Cardiac fibroblast (primary cell): ENCODE measurements at regions not wholly inside any gene's neighbourhood (a gene's known extent, or its start where the extent isn't known, plus 50 kb on each side); places are given as distances from the start of the nearest gene placed in this dataset.

Experiments used
- DNase-seq, 2 donors: peaks; one replicate each; pipeline versions ENCODE4 v3.0.0 to v3.0.0-alpha.2; 2010; ENCODE audit warnings: low read depth in 2 of 2
- H3K4me3 ChIP-seq, 2 donors: replicated peaks in 1 of 2; 1 replicate in 1 of 2; 2 replicates in 1 of 2; pipeline ENCODE4 v1.5.1; 2011; ENCODE audit warnings: low read depth in 2 of 2, low read length in 2 of 2, mild to moderate bottlenecking in 2 of 2, moderate library complexity in 1 of 2
- CTCF ChIP-seq: IDR thresholded peaks from one replicate; pipeline ENCODE4 v1.5.1; 2011; ENCODE audit warnings: low read depth, mild to moderate bottlenecking, low read length, inconsistent platforms

- no peak for TF ChIP-seq CTCF
Observed at GRCh38 chr16:62157544-62157943, 121.3 kb upstream of the CDH8 start.

GRCh38 chr16:62156971-62157370 is 120.7 kb upstream of the CDH8 start:
- no peak for TF ChIP-seq CTCF
- no peak overlapping the region for H3K4me3 ChIP-seq
- DNase-seq = no peak

More at GRCh38 chr16:62157544-62157943, 121.3 kb upstream of the CDH8 start:
- H3K4me3 ChIP-seq = no peak overlapping the region
- no peak for DNase-seq

- H3K4me3 ChIP-seq = no peak overlapping the region
- TF ChIP-seq CTCF = no peak
- DNase-seq = no peak
Observed at GRCh38 chr16:62149631-62150030, 113.4 kb upstream of the CDH8 start.

DNA sequence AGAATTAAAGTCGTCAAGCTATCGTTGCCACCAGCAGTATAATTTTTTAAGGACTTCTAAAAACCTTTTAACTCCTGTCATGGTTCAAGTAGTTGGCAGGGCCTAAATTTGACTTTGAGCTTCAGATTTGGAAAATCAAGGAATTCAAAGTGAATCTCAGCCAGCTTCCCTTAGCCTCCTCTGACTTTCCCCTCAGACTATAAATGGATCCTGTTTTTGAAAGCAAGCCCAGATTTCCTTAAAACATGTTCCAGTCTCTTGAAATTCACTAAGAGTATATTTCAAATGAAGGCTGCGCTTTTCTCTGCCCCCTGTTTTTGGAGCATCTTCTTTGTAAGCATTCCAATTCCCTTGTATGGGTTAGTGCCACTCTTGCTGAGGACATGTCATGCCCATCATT is 101.8 kb upstream of the CDH8 start:
- no peak for DNase-seq
- TF ChIP-seq CTCF = no peak
- no peak overlapping the region for H3K4me3 ChIP-seq

GRCh38 chr16:62135911-62136310 is 99.7 kb upstream of the CDH8 start:
- DNase-seq = no peak
- no peak for TF ChIP-seq CTCF

GRCh38 chr16:62135446-62135845 is 99.2 kb upstream of the CDH8 start:
- no peak for TF ChIP-seq CTCF
- no peak for DNase-seq

More at GRCh38 chr16:62135911-62136310, 99.7 kb upstream of the CDH8 start:
- H3K4me3 ChIP-seq = no peak overlapping the region

DNA sequence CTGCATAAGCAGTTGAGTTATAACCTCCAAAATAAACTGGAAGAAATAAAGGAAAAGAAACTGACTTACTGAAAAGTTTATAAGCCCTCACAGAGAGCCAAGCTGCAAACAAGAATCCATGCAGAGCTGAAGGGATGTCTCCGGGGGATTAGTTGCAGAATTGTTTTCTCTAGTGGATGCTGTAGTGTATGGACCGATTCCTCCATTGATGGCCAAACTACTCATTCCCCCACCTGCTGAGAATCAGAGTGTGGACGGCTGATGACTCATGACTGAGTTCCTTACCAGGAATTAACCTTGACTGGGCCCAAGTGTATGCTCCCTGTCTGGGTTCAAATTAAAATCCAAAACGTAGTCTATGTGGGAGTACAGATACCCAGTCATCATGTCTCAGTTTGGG is 93.9 kb upstream of the CDH8 start:
- TF ChIP-seq CTCF = no peak
- DNase-seq = no peak
- H3K4me3 ChIP-seq = no peak overlapping the region

More at GRCh38 chr16:62135446-62135845, 99.2 kb upstream of the CDH8 start:
- no peak overlapping the region for H3K4me3 ChIP-seq
